GM12892 (cell line): ENCODE measurements at regions not wholly inside any gene's neighbourhood (a gene's known extent, or its start where the extent isn't known, plus 50 kb on each side); places are given as distances from the start of the nearest gene placed in this dataset.

ENCODE experiments used
- POLR2A ChIP-seq: IDR thresholded peaks from 2 replicates; pipeline ENCODE4 v1.6.1; 2011; ENCODE audit warnings: low read depth, low read length, control low read depth
- POLR2AphosphoS5 ChIP-seq: IDR thresholded peaks from 2 replicates; pipeline ENCODE4 v1.6.1; 2011; ENCODE audit warnings: low read depth, low read length, control low read depth
- TAF1 ChIP-seq: IDR thresholded peaks from 2 replicates; pipeline ENCODE4 v1.6.1; 2011; ENCODE audit warnings: low read depth, mild to moderate bottlenecking, control low read depth, low read length, borderline replicate concordance

- TF ChIP-seq TAF1, result no peak
- no peak for TF ChIP-seq POLR2A
- TF ChIP-seq POLR2AphosphoS5, result no peak
Measured at GRCh38 chr1:81678779-81679178, 122.0 kb upstream of the ADGRL2 start.
